ENCODE measurements at regions not wholly inside any gene's neighbourhood (a gene's known extent, or its start where the extent isn't known, plus 50 kb on each side); places are given as distances from the start of the nearest gene placed in this dataset.
A peak's percentile ranks its signal among the peaks of the same experiment; 100 is the strongest.

DNA sequence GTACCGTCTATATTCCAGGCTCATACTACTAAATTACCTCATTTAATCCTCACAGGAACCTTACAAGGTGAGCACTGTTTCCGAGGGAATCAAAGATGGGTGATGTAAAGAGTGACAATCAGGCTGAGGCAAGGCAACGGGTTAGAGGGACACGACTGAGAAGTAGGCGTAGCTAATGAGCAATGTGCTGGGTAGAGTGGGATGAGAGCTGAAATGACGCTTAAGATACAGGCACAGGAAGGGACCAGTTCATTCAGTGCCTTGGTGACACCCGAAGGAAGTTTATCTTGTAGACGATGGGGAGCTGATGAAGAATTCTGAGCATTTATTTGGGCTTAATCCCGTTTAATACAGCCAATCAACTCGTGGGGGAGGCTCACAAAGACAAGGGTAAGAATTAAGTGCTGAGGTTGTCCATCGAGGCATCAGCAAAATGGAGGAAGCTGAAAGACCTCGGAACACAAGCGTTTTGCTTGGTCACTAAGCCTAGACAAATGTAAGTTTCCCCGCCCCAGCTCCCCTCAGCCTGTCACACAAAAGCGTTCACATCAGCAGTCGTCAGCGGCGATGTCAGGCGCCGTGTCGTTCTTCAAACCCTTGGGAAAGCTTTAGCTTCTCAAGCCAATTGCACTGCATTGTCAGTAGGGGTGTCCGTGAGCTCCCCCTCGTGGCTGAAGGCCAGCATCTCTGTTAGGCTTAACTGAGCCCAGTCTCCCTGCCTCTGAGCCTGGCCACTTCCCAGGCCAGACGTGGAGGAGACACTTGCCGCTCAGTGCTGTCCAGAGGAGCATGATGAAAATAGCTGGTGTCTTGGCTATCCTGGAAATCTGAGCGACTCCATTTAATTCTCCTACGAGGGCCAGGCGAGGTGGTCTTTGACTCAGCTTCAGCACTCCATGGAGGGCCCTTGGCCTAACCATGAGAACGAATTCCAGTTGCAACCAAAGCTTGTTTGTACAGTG lies 288.5 kb upstream of the G2E3 start:
- Histone ChIP-seq H3K27me3 (ENCODE audit: low read depth, low read length) (no peaks in the 10 kb centered on the region), H2AFZ (ENCODE audit: low read depth, low read length) (peak overlapping the region; percentile 55; the same call in 1 of the 2 replicates), H3K4me3 (ENCODE audit: low read length) (peak overlapping the region; percentile 50; the same call in 1 of the 2 replicates), H3K27ac (ENCODE audit: low read length) (no peak overlapping the region), H3K9ac (ENCODE audit: low read length) (no peak overlapping the region), H3K4me2 (ENCODE audit: low read length) (peak overlapping the region; percentile 55), H3K9me3 (ENCODE audit: insufficient read depth, low read length) (no peaks in the 10 kb centered on the region), H3K36me3 (replicated peaks; ENCODE audit: low read depth, low read length) (no peaks in the 10 kb centered on the region), H4K20me1 (ENCODE audit: insufficient read depth, low read length) (no peaks in the 10 kb centered on the region), H3K79me2 (ENCODE audit: low read length) (no peaks in the 10 kb centered on the region), H3K4me1 (ENCODE audit: low read length) (no peaks in the 10 kb centered on the region)
- TF ChIP-seq EZH2phosphoT487 (IDR thresholded peaks at IDR 0.05; ENCODE audit: low read depth) (no peak), CTCF (IDR thresholded peaks at IDR 0.05; ENCODE audit: low read depth, low read length) (peak; percentile 79)

- Histone ChIP-seq H4K20me1 (ENCODE audit: insufficient read depth, low read length) (no peaks in the 10 kb centered on the region), H3K27me3 (ENCODE audit: low read depth, low read length) (no peaks in the 10 kb centered on the region), H3K36me3 (replicated peaks; ENCODE audit: low read depth, low read length) (no peaks in the 10 kb centered on the region), H3K9me3 (ENCODE audit: insufficient read depth, low read length) (no peaks in the 10 kb centered on the region), H3K4me3 (ENCODE audit: low read length) (no peak overlapping the region), H3K9ac (ENCODE audit: low read length) (no peak overlapping the region), H3K4me1 (ENCODE audit: low read length) (no peaks in the 10 kb centered on the region), H2AFZ (ENCODE audit: low read depth, low read length) (no peak overlapping the region), H3K79me2 (ENCODE audit: low read length) (no peaks in the 10 kb centered on the region), H3K4me2 (ENCODE audit: low read length) (no peak overlapping the region), H3K27ac (ENCODE audit: low read length) (no peak overlapping the region)
- TF ChIP-seq EZH2phosphoT487 (IDR thresholded peaks at IDR 0.05; ENCODE audit: low read depth) = no peak
These were observed 287.1 kb upstream of the G2E3 start for GRCh38 chr14:30271811-30272323.

GRCh38 chr14:30272848-30273832 lies 285.8 kb upstream of the G2E3 start:
- no peak overlapping the region for H3K4me3 ChIP-seq (ENCODE audit: low read length)
- TF ChIP-seq CTCF (IDR thresholded peaks at IDR 0.05; ENCODE audit: low read depth, low read length) (no peak), EZH2phosphoT487 (IDR thresholded peaks at IDR 0.05; ENCODE audit: low read depth) (no peak)
- no peak overlapping the region for H2AFZ ChIP-seq (ENCODE audit: low read depth, low read length)
- no peak overlapping the region for H3K9ac ChIP-seq (ENCODE audit: low read length)
- no peak overlapping the region for H3K4me2 ChIP-seq (ENCODE audit: low read length)
- H3K36me3 ChIP-seq (replicated peaks; ENCODE audit: low read depth, low read length) = no peaks in the 10 kb centered on the region
- H3K79me2 ChIP-seq (ENCODE audit: low read length) = no peaks in the 10 kb centered on the region
- H4K20me1 ChIP-seq (ENCODE audit: insufficient read depth, low read length) = no peaks in the 10 kb centered on the region
- H3K4me1 ChIP-seq (ENCODE audit: low read length) = peaks cover 10% of the 10 kb centered on the region
- H3K27me3 ChIP-seq (ENCODE audit: low read depth, low read length) = no peaks in the 10 kb centered on the region
- no peaks in the 10 kb centered on the region for H3K9me3 ChIP-seq (ENCODE audit: insufficient read depth, low read length)
- no peak overlapping the region for H3K27ac ChIP-seq (ENCODE audit: low read length)

- H3K79me2 ChIP-seq (ENCODE audit: low read length) = no peaks in the 10 kb centered on the region
- no peak overlapping the region for H3K27ac ChIP-seq (ENCODE audit: low read length)
- no peaks in the 10 kb centered on the region for H4K20me1 ChIP-seq (ENCODE audit: insufficient read depth, low read length)
- H2AFZ ChIP-seq (ENCODE audit: low read depth, low read length) = no peak overlapping the region
- H3K9me3 ChIP-seq (ENCODE audit: insufficient read depth, low read length) = no peaks in the 10 kb centered on the region
- TF ChIP-seq CTCF (IDR thresholded peaks at IDR 0.05; ENCODE audit: low read depth, low read length) (no peak), EZH2phosphoT487 (IDR thresholded peaks at IDR 0.05; ENCODE audit: low read depth) (no peak)
- H3K36me3 ChIP-seq (replicated peaks; ENCODE audit: low read depth, low read length) = no peaks in the 10 kb centered on the region
- peaks cover 10% of the 10 kb centered on the region for H3K4me1 ChIP-seq (ENCODE audit: low read length)
- H3K27me3 ChIP-seq (ENCODE audit: low read depth, low read length) = no peaks in the 10 kb centered on the region
- H3K9ac ChIP-seq (ENCODE audit: low read length) = no peak overlapping the region
- no peak overlapping the region for H3K4me2 ChIP-seq (ENCODE audit: low read length)
- H3K4me3 ChIP-seq (ENCODE audit: low read length) = no peak overlapping the region
These were observed 283.4 kb upstream of the G2E3 start for GRCh38 chr14:30275604-30276003.

Measured in OCI-LY3 (cell line).